ENCODE measurements at regions not wholly inside any gene's neighbourhood (a gene's known extent, or its start where the extent isn't known, plus 50 kb on each side); places are given as distances from the start of the nearest gene placed in this dataset.

- Histone ChIP-seq H2BK15ac (ENCODE audit: low read depth, poor library complexity, severe bottlenecking) (no peak overlapping the region), H3K36me3 (ENCODE audit: control insufficient read depth in 1 of 2, insufficient read depth in 2 of 2, low read depth in 1 of 2, low read length in 2 of 2) (no peaks in the 10 kb centered on the region), H3K4me1 (ENCODE audit: control insufficient read depth, insufficient read depth, low read depth, low read length) (no peaks in the 10 kb centered on the region), H3K4me2 (ENCODE audit: low read length, poor library complexity, severe bottlenecking) (no peak overlapping the region), H2BK5ac (ENCODE audit: low read depth, low read length, poor library complexity, severe bottlenecking) (peak overlapping the region; percentile 19), H3K14ac (ENCODE audit: low read length in 2 of 2) (no peak overlapping the region), H3K4ac (ENCODE audit: low read depth in 1 of 2, low read length in 2 of 2) (no peak overlapping the region), H3K18ac (ENCODE audit: low read depth in 1 of 2, low read length in 2 of 2) (no peak overlapping the region), H2AFZ (ENCODE audit: low read depth, low read length) (no peak overlapping the region), H3K27me3 (ENCODE audit: control insufficient read depth in 1 of 2, insufficient read depth in 1 of 2, low read length in 2 of 2) (no peaks in the 10 kb centered on the region), H3K9ac (ENCODE audit: low read length) (no peak overlapping the region), H2AK5ac (ENCODE audit: low read length, severe bottlenecking) (no peak overlapping the region), H3K27ac (ENCODE audit: low read length, poor library complexity, severe bottlenecking) (no peak overlapping the region), H3K79me1 (replicated peaks; ENCODE audit: low read length, poor library complexity, severe bottlenecking) (no peaks in the 10 kb centered on the region), H3K23ac (ENCODE audit: low read length in 2 of 2) (no peak overlapping the region), H2BK12ac (ENCODE audit: low read length in 2 of 2) (no peak overlapping the region), H3K4me3 (ENCODE audit: insufficient read depth in 1 of 2, low read depth in 1 of 2, low read length in 2 of 2) (no peak overlapping the region), H4K8ac (ENCODE audit: low read length) (no peak overlapping the region), H2BK120ac (ENCODE audit: low read depth, low read length) (no peak overlapping the region), H4K91ac (ENCODE audit: low read length) (no peak overlapping the region), H3K9me3 (ENCODE audit: control insufficient read depth, low read length) (peaks cover 13% of the 10 kb centered on the region)
- 100% methylated on average over 4 of the region's 5 CpGs for WGBS
- no peak for DNase-seq
Measured at GRCh38 chr2:126496493-126496892, 159.5 kb upstream of the GYPC start.

GRCh38 chr2:126503476-126503875 is 152.5 kb upstream of the GYPC start:
- Histone ChIP-seq H2AFZ (ENCODE audit: low read depth, low read length) (no peak overlapping the region), H4K91ac (ENCODE audit: low read length) (no peak overlapping the region), H3K4me1 (ENCODE audit: control insufficient read depth, insufficient read depth, low read depth, low read length) (no peaks in the 10 kb centered on the region), H3K9ac (ENCODE audit: low read length) (no peak overlapping the region), H3K4me3 (ENCODE audit: insufficient read depth in 1 of 2, low read depth in 1 of 2, low read length in 2 of 2) (no peak overlapping the region), H2BK120ac (ENCODE audit: low read depth, low read length) (no peak overlapping the region), H3K23ac (ENCODE audit: low read length in 2 of 2) (no peak overlapping the region), H3K4ac (ENCODE audit: low read depth in 1 of 2, low read length in 2 of 2) (no peak overlapping the region), H2AK5ac (ENCODE audit: low read length, severe bottlenecking) (no peak overlapping the region), H2BK5ac (ENCODE audit: low read depth, low read length, poor library complexity, severe bottlenecking) (no peak overlapping the region), H3K27me3 (ENCODE audit: control insufficient read depth in 1 of 2, insufficient read depth in 1 of 2, low read length in 2 of 2) (no peaks in the 10 kb centered on the region), H3K14ac (ENCODE audit: low read length in 2 of 2) (no peak overlapping the region), H3K9me3 (ENCODE audit: control insufficient read depth, low read length) (no peaks in the 10 kb centered on the region), H3K36me3 (ENCODE audit: control insufficient read depth in 1 of 2, insufficient read depth in 2 of 2, low read depth in 1 of 2, low read length in 2 of 2) (no peaks in the 10 kb centered on the region), H3K79me1 (replicated peaks; ENCODE audit: low read length, poor library complexity, severe bottlenecking) (no peaks in the 10 kb centered on the region), H3K18ac (ENCODE audit: low read depth in 1 of 2, low read length in 2 of 2) (no peak overlapping the region), H3K4me2 (ENCODE audit: low read length, poor library complexity, severe bottlenecking) (no peak overlapping the region), H3K27ac (ENCODE audit: low read length, poor library complexity, severe bottlenecking) (no peak overlapping the region), H2BK12ac (ENCODE audit: low read length in 2 of 2) (no peak overlapping the region), H4K8ac (ENCODE audit: low read length) (no peak overlapping the region), H2BK15ac (ENCODE audit: low read depth, poor library complexity, severe bottlenecking) (no peak overlapping the region)
- no peak for DNase-seq
- WGBS = 90% methylated on average over 2 of the region's 3 CpGs

- no peak overlapping the region for H2BK15ac ChIP-seq (ENCODE audit: low read depth, poor library complexity, severe bottlenecking)
- no peak for DNase-seq
- no peak overlapping the region for H4K91ac ChIP-seq (ENCODE audit: low read length)
- no peaks in the 10 kb centered on the region for H3K79me1 ChIP-seq (replicated peaks; ENCODE audit: low read length, poor library complexity, severe bottlenecking)
- no peak overlapping the region for H3K4me3 ChIP-seq (ENCODE audit: insufficient read depth in 1 of 2, low read depth in 1 of 2, low read length in 2 of 2)
- no peaks in the 10 kb centered on the region for H3K27me3 ChIP-seq (ENCODE audit: control insufficient read depth in 1 of 2, insufficient read depth in 1 of 2, low read length in 2 of 2)
- no peak overlapping the region for H3K9ac ChIP-seq (ENCODE audit: low read length)
- H4K8ac ChIP-seq (ENCODE audit: low read length) = no peak overlapping the region
- H3K18ac ChIP-seq (ENCODE audit: low read depth in 1 of 2, low read length in 2 of 2) = no peak overlapping the region
- no peak overlapping the region for H2AK5ac ChIP-seq (ENCODE audit: low read length, severe bottlenecking)
- H3K9me3 ChIP-seq (ENCODE audit: control insufficient read depth, low read length) = no peaks in the 10 kb centered on the region
- no peak overlapping the region for H3K4me2 ChIP-seq (ENCODE audit: low read length, poor library complexity, severe bottlenecking)
- no peak overlapping the region for H2BK120ac ChIP-seq (ENCODE audit: low read depth, low read length)
- no peaks in the 10 kb centered on the region for H3K36me3 ChIP-seq (ENCODE audit: control insufficient read depth in 1 of 2, insufficient read depth in 2 of 2, low read depth in 1 of 2, low read length in 2 of 2)
- H3K23ac ChIP-seq (ENCODE audit: low read length in 2 of 2) = no peak overlapping the region
- 100% methylated on average over 1 of the region's 1 CpG for WGBS
- no peaks in the 10 kb centered on the region for H3K4me1 ChIP-seq (ENCODE audit: control insufficient read depth, insufficient read depth, low read depth, low read length)
- H2BK5ac ChIP-seq (ENCODE audit: low read depth, low read length, poor library complexity, severe bottlenecking) = no peak overlapping the region
- no peak overlapping the region for H3K4ac ChIP-seq (ENCODE audit: low read depth in 1 of 2, low read length in 2 of 2)
- no peak overlapping the region for H3K27ac ChIP-seq (ENCODE audit: low read length, poor library complexity, severe bottlenecking)
- H2BK12ac ChIP-seq (ENCODE audit: low read length in 2 of 2) = no peak overlapping the region
- no peak overlapping the region for H2AFZ ChIP-seq (ENCODE audit: low read depth, low read length)
- no peak overlapping the region for H3K14ac ChIP-seq (ENCODE audit: low read length in 2 of 2)
Measured at GRCh38 chr2:126504949-126505348, 151.0 kb upstream of the GYPC start.

GRCh38 chr2:126506786-126507185 is 149.2 kb upstream of the GYPC start:
- WGBS = 20% methylated on average over 1 of the region's 1 CpG
- Histone ChIP-seq H3K4ac (ENCODE audit: low read depth in 1 of 2, low read length in 2 of 2) (no peak overlapping the region), H3K9ac (ENCODE audit: low read length) (no peak overlapping the region), H3K79me1 (replicated peaks; ENCODE audit: low read length, poor library complexity, severe bottlenecking) (no peaks in the 10 kb centered on the region), H2AK5ac (ENCODE audit: low read length, severe bottlenecking) (no peak overlapping the region), H2BK5ac (ENCODE audit: low read depth, low read length, poor library complexity, severe bottlenecking) (no peak overlapping the region), H2BK15ac (ENCODE audit: low read depth, poor library complexity, severe bottlenecking) (no peak overlapping the region), H3K4me3 (ENCODE audit: insufficient read depth in 1 of 2, low read depth in 1 of 2, low read length in 2 of 2) (no peak overlapping the region), H3K4me1 (ENCODE audit: control insufficient read depth, insufficient read depth, low read depth, low read length) (no peaks in the 10 kb centered on the region), H2BK12ac (ENCODE audit: low read length in 2 of 2) (no peak overlapping the region), H3K27me3 (ENCODE audit: control insufficient read depth in 1 of 2, insufficient read depth in 1 of 2, low read length in 2 of 2) (no peaks in the 10 kb centered on the region), H3K36me3 (ENCODE audit: control insufficient read depth in 1 of 2, insufficient read depth in 2 of 2, low read depth in 1 of 2, low read length in 2 of 2) (no peaks in the 10 kb centered on the region), H3K27ac (ENCODE audit: low read length, poor library complexity, severe bottlenecking) (no peak overlapping the region), H3K23ac (ENCODE audit: low read length in 2 of 2) (peak overlapping the region in 1 of 2 experiments; percentile 5), H2AFZ (ENCODE audit: low read depth, low read length) (peak overlapping the region; percentile 44), H3K4me2 (ENCODE audit: low read length, poor library complexity, severe bottlenecking) (no peak overlapping the region), H4K8ac (ENCODE audit: low read length) (no peak overlapping the region), H4K91ac (ENCODE audit: low read length) (no peak overlapping the region), H3K14ac (ENCODE audit: low read length in 2 of 2) (no peak overlapping the region), H3K18ac (ENCODE audit: low read depth in 1 of 2, low read length in 2 of 2) (no peak overlapping the region), H2BK120ac (ENCODE audit: low read depth, low read length) (no peak overlapping the region), H3K9me3 (ENCODE audit: control insufficient read depth, low read length) (no peaks in the 10 kb centered on the region)
- no peak for DNase-seq
